GM12878 (cell line): ENCODE measurements at regions not wholly inside any gene's neighbourhood (a gene's known extent, or its start where the extent isn't known, plus 50 kb on each side); places are given as distances from the start of the nearest gene placed in this dataset.

Source experiments
- ATF2 ChIP-seq: IDR thresholded peaks from 2 replicates; pipeline ENCODE4 v1.6.1; 2012; ENCODE audit warnings: low read length, inconsistent platforms
- BCL3 ChIP-seq: IDR thresholded peaks from 2 replicates; pipeline ENCODE4 v1.6.1; 2011; ENCODE audit warnings: borderline replicate concordance, low read depth, mild to moderate bottlenecking, moderate library complexity, low read length; ENCODE audit not compliant: insufficient read depth, poor library complexity, severe bottlenecking
- EP300 ChIP-seq, 2 experiments: fragments of 150-350 bp in 1 of 2; IDR thresholded peaks; 2 replicates each; pipeline ENCODE4 v1.6.1; 2011 to 2012; ENCODE audit warnings: low read depth in 2 of 2, low read length in 2 of 2, borderline replicate concordance in 1 of 2, improper control_type of control experiment in 1 of 2, inconsistent platforms in 1 of 2; ENCODE audit not compliant: control insufficient read depth in 1 of 2
- EZH2 ChIP-seq: IDR thresholded peaks from 2 replicates; pipeline ENCODE4 v1.6.1; 2012; ENCODE audit warnings: low read depth, mild to moderate bottlenecking, control low read depth, inconsistent platforms, low read length, borderline replicate concordance; ENCODE audit not compliant: control insufficient read depth
- FOXK2 ChIP-seq: fragments of 450-650 bp; IDR thresholded peaks from 2 replicates; pipeline ENCODE4 v1.6.1; 2017; ENCODE audit warnings: mild to moderate bottlenecking, moderate library complexity
- GABPA ChIP-seq: IDR thresholded peaks from 2 replicates; pipeline ENCODE4 v1.6.1; 2014; ENCODE audit warnings: antibody characterized with exemption, low read depth, mild to moderate bottlenecking, inconsistent platforms
- POLR2AphosphoS5 ChIP-seq: IDR thresholded peaks from 2 replicates; pipeline ENCODE4 v1.6.1; 2011; ENCODE audit warnings: mild to moderate bottlenecking, low read length, inconsistent platforms
- RELA ChIP-seq: fragments of 450-650 bp; IDR thresholded peaks from 2 replicates; pipeline ENCODE4 v1.8.0; 2014; ENCODE audit warnings: borderline replicate concordance; ENCODE audit not compliant: partially characterized antibody
- TARDBP ChIP-seq: IDR thresholded peaks from 2 replicates; pipeline ENCODE4 v1.6.1; 2016; ENCODE audit warnings: borderline replicate concordance
- TCF12 ChIP-seq: IDR thresholded peaks from 2 replicates; pipeline ENCODE4 v1.6.1; 2011; ENCODE audit warnings: low read depth, mild to moderate bottlenecking, low read length
- TF ChIP-seq, protein P1 (sequence below), 3 experiments: IDR thresholded peaks in 2 of 3; conservative IDR thresholded peaks in 1 of 3; 2 replicates each; pipeline ENCODE4 v1.5.1; 2011; ENCODE audit warnings: low read depth in 3 of 3, low read length in 3 of 3, mild to moderate bottlenecking in 3 of 3, control low read depth in 2 of 3, moderate library complexity in 2 of 3, inconsistent platforms in 1 of 3, mixed read lengths in 1 of 3; ENCODE audit not compliant: control insufficient read depth in 2 of 3, insufficient read depth in 1 of 3; ENCODE audit errors: extremely low read depth in 1 of 3
- TF ChIP-seq, protein P2 (sequence below): fragments of 450-650 bp; IDR thresholded peaks from 2 replicates; pipeline ENCODE4 v1.6.1; 2017; ENCODE audit warnings: low read depth, mild to moderate bottlenecking, moderate library complexity
- TF ChIP-seq, protein P3 (sequence below): IDR thresholded peaks from 2 replicates; pipeline ENCODE4 v1.6.1; 2012; ENCODE audit warnings: low read depth, low read length, improper control_type of control experiment

- TF ChIP-seq TCF12 = no peak
- TF ChIP-seq, protein P1, sequence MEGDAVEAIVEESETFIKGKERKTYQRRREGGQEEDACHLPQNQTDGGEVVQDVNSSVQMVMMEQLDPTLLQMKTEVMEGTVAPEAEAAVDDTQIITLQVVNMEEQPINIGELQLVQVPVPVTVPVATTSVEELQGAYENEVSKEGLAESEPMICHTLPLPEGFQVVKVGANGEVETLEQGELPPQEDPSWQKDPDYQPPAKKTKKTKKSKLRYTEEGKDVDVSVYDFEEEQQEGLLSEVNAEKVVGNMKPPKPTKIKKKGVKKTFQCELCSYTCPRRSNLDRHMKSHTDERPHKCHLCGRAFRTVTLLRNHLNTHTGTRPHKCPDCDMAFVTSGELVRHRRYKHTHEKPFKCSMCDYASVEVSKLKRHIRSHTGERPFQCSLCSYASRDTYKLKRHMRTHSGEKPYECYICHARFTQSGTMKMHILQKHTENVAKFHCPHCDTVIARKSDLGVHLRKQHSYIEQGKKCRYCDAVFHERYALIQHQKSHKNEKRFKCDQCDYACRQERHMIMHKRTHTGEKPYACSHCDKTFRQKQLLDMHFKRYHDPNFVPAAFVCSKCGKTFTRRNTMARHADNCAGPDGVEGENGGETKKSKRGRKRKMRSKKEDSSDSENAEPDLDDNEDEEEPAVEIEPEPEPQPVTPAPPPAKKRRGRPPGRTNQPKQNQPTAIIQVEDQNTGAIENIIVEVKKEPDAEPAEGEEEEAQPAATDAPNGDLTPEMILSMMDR (IDR thresholded peaks at IDR 0.05 in 2 of 3, conservative IDR thresholded peaks at IDR 0.05 in 1 of 3; ENCODE audit: control insufficient read depth in 2 of 3, extremely low read depth in 1 of 3, insufficient read depth in 1 of 3, low read depth in 3 of 3, low read length in 3 of 3) = 0 out of 6 replicates have a peak, but pooled peaks of 2 of the 3 experiments have one; percentile 3 to 15
- TF ChIP-seq, protein P2, sequence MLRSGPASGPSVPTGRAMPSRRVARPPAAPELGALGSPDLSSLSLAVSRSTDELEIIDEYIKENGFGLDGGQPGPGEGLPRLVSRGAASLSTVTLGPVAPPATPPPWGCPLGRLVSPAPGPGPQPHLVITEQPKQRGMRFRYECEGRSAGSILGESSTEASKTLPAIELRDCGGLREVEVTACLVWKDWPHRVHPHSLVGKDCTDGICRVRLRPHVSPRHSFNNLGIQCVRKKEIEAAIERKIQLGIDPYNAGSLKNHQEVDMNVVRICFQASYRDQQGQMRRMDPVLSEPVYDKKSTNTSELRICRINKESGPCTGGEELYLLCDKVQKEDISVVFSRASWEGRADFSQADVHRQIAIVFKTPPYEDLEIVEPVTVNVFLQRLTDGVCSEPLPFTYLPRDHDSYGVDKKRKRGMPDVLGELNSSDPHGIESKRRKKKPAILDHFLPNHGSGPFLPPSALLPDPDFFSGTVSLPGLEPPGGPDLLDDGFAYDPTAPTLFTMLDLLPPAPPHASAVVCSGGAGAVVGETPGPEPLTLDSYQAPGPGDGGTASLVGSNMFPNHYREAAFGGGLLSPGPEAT = no peak
- no peak for TF ChIP-seq FOXK2
- no peak for TF ChIP-seq POLR2AphosphoS5
- no peak for TF ChIP-seq RELA
- TF ChIP-seq EZH2 = no peak
- TF ChIP-seq EP300 (IDR thresholded peaks at IDR 0.05; ENCODE audit: borderline replicate concordance in 1 of 2, control insufficient read depth in 1 of 2, low read depth in 2 of 2, low read length in 2 of 2) = no peak
- TF ChIP-seq TARDBP = no peak
- TF ChIP-seq, protein P3, sequence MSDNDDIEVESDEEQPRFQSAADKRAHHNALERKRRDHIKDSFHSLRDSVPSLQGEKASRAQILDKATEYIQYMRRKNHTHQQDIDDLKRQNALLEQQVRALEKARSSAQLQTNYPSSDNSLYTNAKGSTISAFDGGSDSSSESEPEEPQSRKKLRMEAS = no peak
- TF ChIP-seq GABPA = no peak
- no peak for TF ChIP-seq BCL3
- TF ChIP-seq ATF2 = no peak
Measured at GRCh38 chr18:10038268-10038667, 124.5 kb downstream of the VAPA start.
